Mammary epithelial cell (primary cell): ENCODE measurements at regions not wholly inside any gene's neighbourhood (a gene's known extent, or its start where the extent isn't known, plus 50 kb on each side); places are given as distances from the start of the nearest gene placed in this dataset.

Experiments
- CTCF ChIP-seq, 2 donors: IDR thresholded peaks in 1 of 2; conservative IDR thresholded peaks in 1 of 2; 2 replicates each; pipeline ENCODE4 v1.5.1; 2011 to 2012; ENCODE audit warnings: inconsistent platforms in 2 of 2, low read length in 2 of 2, mild to moderate bottlenecking in 2 of 2, control low read depth in 1 of 2, low read depth in 1 of 2; ENCODE audit not compliant: insufficient read depth in 1 of 2; ENCODE audit errors: extremely low read depth in 1 of 2
- EZH2 ChIP-seq: IDR thresholded peaks from 2 replicates; pipeline ENCODE4 v1.6.1; 2012; ENCODE audit warnings: low read length, inconsistent platforms, borderline replicate concordance

DNA sequence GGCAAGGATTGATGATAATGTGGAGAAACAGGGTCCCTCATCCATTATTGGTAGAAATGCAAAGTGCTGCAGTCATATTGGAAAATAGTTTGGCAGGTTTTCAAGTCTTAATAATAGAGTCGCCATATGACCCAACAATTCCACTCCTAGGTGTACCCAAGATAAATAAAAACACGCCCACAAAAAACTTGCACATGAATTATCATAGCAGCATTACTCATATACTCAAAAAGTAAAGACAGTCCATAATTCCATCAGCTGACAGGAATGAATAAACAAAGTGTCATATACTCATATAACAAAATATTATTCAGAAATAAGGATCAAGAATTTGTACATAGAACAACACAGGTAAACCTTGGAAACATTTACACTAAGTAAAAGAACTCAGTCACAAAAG, 242.9 kb upstream of the FTMT start:
- TF ChIP-seq CTCF (conservative IDR thresholded peaks at IDR 0.05 in 1 of 2, IDR thresholded peaks at IDR 0.05 in 1 of 2; ENCODE audit: extremely low read depth in 1 of 2, insufficient read depth in 1 of 2, low read depth in 1 of 2, low read length in 2 of 2) (no peak), EZH2 (no peak)
